ENCODE measurements at regions not wholly inside any gene's neighbourhood (a gene's known extent, or its start where the extent isn't known, plus 50 kb on each side); places are given as distances from the start of the nearest gene placed in this dataset.

GRCh38 chr2:12831016-12831415 lies 114.3 kb downstream of the TRIB2 start:
- no peak for DNase-seq

GRCh38 chr2:12834239-12834638 lies 117.5 kb downstream of the TRIB2 start:
- DNase-seq, result no peak

- no peak for DNase-seq
These were observed 119.0 kb downstream of the TRIB2 start for GRCh38 chr2:12835733-12836132.

GRCh38 chr2:12839339-12839738 lies 122.6 kb downstream of the TRIB2 start:
- no peak for DNase-seq

- no peak for DNase-seq
These were observed 124.3 kb downstream of the TRIB2 start for GRCh38 chr2:12841021-12841420.

GRCh38 chr2:12842917-12843316 lies 126.2 kb downstream of the TRIB2 start:
- DNase-seq, result no peak

- DNase-seq, result no peak
These were observed 127.8 kb downstream of the TRIB2 start for GRCh38 chr2:12844511-12844910.

GRCh38 chr2:12847694-12848575 lies 131.2 kb downstream of the TRIB2 start:
- DNase-seq, result no peak

- no peak for DNase-seq
These were observed 135.4 kb downstream of the TRIB2 start for GRCh38 chr2:12852135-12852534.

- DNase-seq, result no peak
These were observed 137.3 kb downstream of the TRIB2 start for GRCh38 chr2:12854001-12854530.

- no peak for DNase-seq
These were observed 138.8 kb downstream of the TRIB2 start for GRCh38 chr2:12855508-12855907.

GRCh38 chr2:12856934-12857601 lies 140.3 kb downstream of the TRIB2 start:
- DNase-seq, result no peak

GRCh38 chr2:12857891-12858290 lies 141.2 kb downstream of the TRIB2 start:
- DNase-seq, result no peak

GRCh38 chr2:12858786-12859185 lies 142.1 kb downstream of the TRIB2 start:
- no peak for DNase-seq

GRCh38 chr2:12861344-12861930 lies 144.7 kb downstream of the TRIB2 start:
- no peak for DNase-seq

- no peak for DNase-seq
These were observed 145.8 kb downstream of the TRIB2 start for GRCh38 chr2:12862541-12862940.

- DNase-seq, result no peak
These were observed 147.2 kb downstream of the TRIB2 start for GRCh38 chr2:12863937-12864336.

- DNase-seq, result no peak
These were observed 151.0 kb downstream of the TRIB2 start for GRCh38 chr2:12867631-12868287.

- DNase-seq, result no peak
These were observed 154.0 kb downstream of the TRIB2 start for GRCh38 chr2:12870692-12871091.

- DNase-seq, result no peak
These were observed 155.1 kb downstream of the TRIB2 start for GRCh38 chr2:12871694-12872315.

GRCh38 chr2:12877761-12878160 lies 161.0 kb downstream of the TRIB2 start:
- no peak for DNase-seq

GRCh38 chr2:12879649-12880048 lies 162.9 kb downstream of the TRIB2 start:
- DNase-seq, result no peak

- DNase-seq, result no peak
These were observed 165.2 kb downstream of the TRIB2 start for GRCh38 chr2:12881952-12882351.
